HS-27A (cell line): ENCODE measurements at regions not wholly inside any gene's neighbourhood (a gene's known extent, or its start where the extent isn't known, plus 50 kb on each side); places are given as distances from the start of the nearest gene placed in this dataset.

Source experiments
- DNase-seq: peaks from one replicate; pipeline ENCODE4 v3.0.0-alpha.2; 2012; ENCODE audit warnings: low read depth, missing footprints

DNA sequence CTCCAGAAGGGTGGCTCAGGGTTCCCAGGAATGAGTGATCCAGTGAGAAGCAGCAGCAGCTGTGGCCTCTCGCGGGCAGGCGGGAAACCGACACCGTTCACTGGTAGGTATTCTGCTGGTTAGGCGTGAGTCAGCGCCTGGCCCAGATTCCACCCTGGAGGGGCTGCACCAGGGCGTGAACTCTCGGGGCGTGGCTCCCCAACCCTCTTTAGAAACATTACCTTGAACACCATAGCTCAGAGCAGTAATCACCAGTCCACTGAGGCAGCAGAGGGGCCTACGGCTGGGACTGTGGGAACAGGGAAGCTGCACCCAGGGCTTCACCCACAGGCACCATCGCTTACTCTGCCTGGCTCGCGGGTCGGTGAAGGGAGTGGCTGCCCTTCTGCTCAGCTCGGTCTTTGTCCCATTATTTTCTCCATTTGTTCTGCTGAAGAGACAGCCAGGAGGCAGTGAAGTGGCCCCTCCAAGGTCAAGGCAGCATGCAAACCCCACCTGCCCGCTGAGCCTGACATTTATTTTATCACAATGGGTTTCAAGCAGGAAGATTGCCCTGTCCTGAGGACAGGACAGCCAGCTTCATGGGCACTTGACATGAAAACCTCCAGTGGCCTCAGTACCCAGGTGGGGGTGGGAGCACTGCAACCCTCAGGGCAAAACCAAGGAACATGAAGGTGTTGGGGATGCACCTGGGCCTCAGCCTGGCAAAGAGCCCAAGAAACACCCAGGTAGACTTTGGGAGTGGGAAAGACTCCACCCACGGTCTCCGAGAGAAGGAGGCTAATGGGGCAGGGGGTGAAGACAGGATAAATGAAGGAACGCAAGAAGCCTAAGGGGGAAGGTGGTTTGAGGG, 51.0 kb upstream of the CD93 start:
- no peak for DNase-seq

DNA sequence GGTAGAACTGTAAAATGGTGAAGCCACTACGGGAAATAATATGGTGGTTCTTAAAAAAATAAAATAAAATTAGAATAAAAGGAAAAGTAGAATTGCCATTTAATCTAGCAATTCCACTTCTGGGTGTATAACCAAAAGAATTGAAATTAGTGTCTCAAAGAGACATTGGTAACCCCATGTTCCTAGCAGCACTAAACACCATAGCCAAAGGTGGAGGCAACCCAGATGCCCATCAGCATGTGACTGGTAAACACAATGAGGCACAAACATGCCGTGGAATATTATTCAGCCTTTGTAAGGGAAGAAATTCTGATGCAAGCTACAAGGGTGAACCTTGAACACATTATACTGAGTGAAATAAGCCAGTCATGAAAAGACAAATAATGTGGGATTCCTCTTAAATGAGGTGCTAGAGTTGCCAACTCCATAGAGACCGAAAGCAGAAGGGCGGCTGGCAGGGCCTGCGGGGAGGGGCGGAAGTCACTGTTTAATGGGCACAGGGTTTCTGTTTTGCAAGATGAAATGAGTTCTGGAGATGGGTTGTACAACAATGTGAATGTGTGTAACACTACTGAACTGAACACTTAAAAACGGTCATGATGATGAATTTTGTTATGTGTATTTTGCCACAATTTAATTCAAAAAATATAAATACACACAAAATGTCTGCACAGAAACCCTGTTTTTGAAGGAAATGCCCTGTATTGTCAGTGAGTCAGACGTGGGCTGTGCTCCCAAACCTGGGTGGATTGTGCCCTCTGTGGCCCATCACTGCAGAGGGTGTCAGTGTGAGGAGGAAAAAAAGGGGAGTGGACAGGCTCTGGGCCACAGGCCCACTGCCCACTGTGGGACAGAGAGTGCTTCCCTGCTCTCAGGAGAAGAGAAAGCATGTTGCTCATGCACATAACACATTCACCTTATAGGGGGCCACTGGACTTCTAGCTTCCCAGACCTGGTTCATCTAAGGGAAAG, 49.6 kb upstream of the CD93 start:
- no peak for DNase-seq
